Activated CD8-positive, alpha-beta memory T cell treated with anti-CD3 and anti-CD28 coated beads for 24 hours (primary cell): ENCODE measurements at regions not wholly inside any gene's neighbourhood (a gene's known extent, or its start where the extent isn't known, plus 50 kb on each side); places are given as distances from the start of the nearest gene placed in this dataset.

Experiments used
- DNase-seq: peaks from one replicate; pipeline ENCODE4 v3.0.0-alpha.2; 2020

GRCh38 chr1:173405281-173405680, 71.9 kb upstream of the PRDX6 start:
- DNase-seq: no peak

- DNase-seq: no peak
Observed at GRCh38 chr1:173405834-173406233, 71.3 kb upstream of the PRDX6 start.

GRCh38 chr1:173406783-173407230, 70.3 kb upstream of the PRDX6 start:
- no peak for DNase-seq

GRCh38 chr1:173407846-173408245, 69.3 kb upstream of the PRDX6 start:
- no peak for DNase-seq

- no peak for DNase-seq
Observed at GRCh38 chr1:173408886-173409285, 68.2 kb upstream of the PRDX6 start.

GRCh38 chr1:173409613-173410012, 67.5 kb upstream of the PRDX6 start:
- DNase-seq: no peak

GRCh38 chr1:173410133-173410793, 66.9 kb upstream of the PRDX6 start:
- DNase-seq: no peak

GRCh38 chr1:173410794-173411236, 66.3 kb upstream of the PRDX6 start:
- DNase-seq: peak; percentile 71

- DNase-seq: no peak
Observed at GRCh38 chr1:173411835-173412742, 65.0 kb upstream of the PRDX6 start.

GRCh38 chr1:173413271-173413707, 63.8 kb upstream of the PRDX6 start:
- no peak for DNase-seq

GRCh38 chr1:173414136-173414535, 63.0 kb upstream of the PRDX6 start:
- no peak for DNase-seq

- no peak for DNase-seq
Observed at GRCh38 chr1:173414539-173415226, 62.5 kb upstream of the PRDX6 start.

- DNase-seq: no peak
Observed at GRCh38 chr1:173415490-173415889, 61.6 kb upstream of the PRDX6 start.

GRCh38 chr1:173415905-173416450, 61.2 kb upstream of the PRDX6 start:
- no peak for DNase-seq

GRCh38 chr1:173417563-173417962, 59.6 kb upstream of the PRDX6 start:
- no peak for DNase-seq

GRCh38 chr1:173418107-173418985, 58.8 kb upstream of the PRDX6 start:
- DNase-seq: no peak

GRCh38 chr1:173420330-173420806, 56.8 kb upstream of the PRDX6 start:
- DNase-seq: peak; percentile 77

GRCh38 chr1:173421286-173421685, 55.8 kb upstream of the PRDX6 start:
- DNase-seq: no peak

- DNase-seq: no peak
Observed at GRCh38 chr1:173421789-173422188, 55.3 kb upstream of the PRDX6 start.

- DNase-seq: no peak
Observed at GRCh38 chr1:173422456-173422976, 54.6 kb upstream of the PRDX6 start.

- no peak for DNase-seq
Observed at GRCh38 chr1:173423291-173423690, 53.8 kb upstream of the PRDX6 start.

GRCh38 chr1:173424143-173424542, 53.0 kb upstream of the PRDX6 start:
- DNase-seq: no peak
